Tibial artery (tissue), 4 donors: ENCODE measurements at regions not wholly inside any gene's neighbourhood (a gene's known extent, or its start where the extent isn't known, plus 50 kb on each side); places are given as distances from the start of the nearest gene placed in this dataset.

Experiments
- DNase-seq, 2 donors: peaks; one replicate each; pipeline ENCODE4 v3.0.0-alpha.2; 2019
- H3K27ac ChIP-seq, 2 donors: fragments of 200-600 bp; sonication (generic) in 1 of 2; 1 replicate in 1 of 2; 2 replicates in 1 of 2; pipeline ENCODE4 v1.5.1; 2018 to 2019; ENCODE audit warnings: mild to moderate bottlenecking in 1 of 2
- H3K27me3 ChIP-seq, 2 donors: fragments of 200-600 bp; sonication (generic) in 1 of 2; one replicate each; pipeline versions ENCODE4 v1.5.1 to v1.6.0; 2016 to 2019
- H3K36me3 ChIP-seq, 3 donors: fragments of 200-600 bp; sonication (generic) in 2 of 3; one replicate each; pipeline ENCODE4 v1.5.1; 2016 to 2019; ENCODE audit warnings: mild to moderate bottlenecking in 2 of 3
- H3K4me1 ChIP-seq, 4 donors: fragments of 200-600 bp; sonication (generic) in 2 of 4; 1 replicate in 3 of 4; 2 replicates in 1 of 4; pipeline ENCODE4 v1.5.1; 2016 to 2019
- H3K4me3 ChIP-seq, 2 donors: fragments of 200-600 bp; sonication (generic) in 1 of 2; 1 replicate in 1 of 2; 2 replicates in 1 of 2; pipeline ENCODE4 v1.5.1; 2018 to 2019; ENCODE audit warnings: mild to moderate bottlenecking in 2 of 2
- H3K9me3 ChIP-seq, 3 donors: fragments of 200-600 bp; sonication (generic) in 1 of 3; one replicate each; pipeline ENCODE4 v1.5.1; 2016 to 2019
- CTCF ChIP-seq, 2 experiments: fragments of 200-600 bp in 1 of 2; fragments of 450-650 bp in 1 of 2; IDR thresholded peaks; one replicate each; pipeline ENCODE4 v1.5.1; 2017 to 2019; ENCODE audit warnings: antibody characterized with exemption in 2 of 2, mild to moderate bottlenecking in 1 of 2, moderate library complexity in 1 of 2
- intact Hi-C: fragments of 100-400 bp; cut with DNase I; formaldehyde crosslinking; loops from one replicate; pipeline ENCODE4 v1.15.0; 2023; ENCODE audit warnings: low total_unique reads

- Histone ChIP-seq H3K36me3 (no peaks in the 10 kb centered on the region), H3K27ac (no peak overlapping the region), H3K27me3 (no peaks in the 10 kb centered on the region), H3K4me1 (no peaks in the 10 kb centered on the region), H3K9me3 (no peaks in the 10 kb centered on the region), H3K4me3 (no peak overlapping the region)
- intact Hi-C loops, result no loop called here
- DNase-seq, result no peak
- no peak for TF ChIP-seq CTCF (IDR thresholded peaks at IDR 0.05)
Measured at GRCh38 chr2:190805126-190805525, 75.5 kb upstream of the GLS start.

- no peaks in the 10 kb centered on the region for H3K4me1 ChIP-seq
- no peak for DNase-seq
- H3K4me3 ChIP-seq, result no peak overlapping the region
- no peaks in the 10 kb centered on the region for H3K27me3 ChIP-seq
- H3K27ac ChIP-seq, result no peak overlapping the region
- no peak for TF ChIP-seq CTCF (IDR thresholded peaks at IDR 0.05)
- H3K36me3 ChIP-seq, result no peaks in the 10 kb centered on the region
- no peaks in the 10 kb centered on the region for H3K9me3 ChIP-seq
- intact Hi-C loops, result no loop called here
Measured at GRCh38 chr2:190805843-190806242, 74.8 kb upstream of the GLS start.

- Histone ChIP-seq H3K9me3 (no peaks in the 10 kb centered on the region), H3K4me1 (peaks cover 0 to 8% (median 3%) of the 10 kb centered on the region in 4 donors), H3K4me3 (no peak overlapping the region), H3K27me3 (no peaks in the 10 kb centered on the region), H3K36me3 (no peaks in the 10 kb centered on the region), H3K27ac (no peak overlapping the region)
- DNase-seq, result no peak
- TF ChIP-seq CTCF (IDR thresholded peaks at IDR 0.05), result no peak
- intact Hi-C loops, result no loop called here
Measured at GRCh38 chr2:190807886-190808285, 72.7 kb upstream of the GLS start.

GRCh38 chr2:190809139-190809764, 71.4 kb upstream of the GLS start:
- H3K36me3 ChIP-seq, result no peaks in the 10 kb centered on the region
- peaks cover 0 to 13% (median 5%) of the 10 kb centered on the region in 4 donors for H3K4me1 ChIP-seq
- no peak for TF ChIP-seq CTCF (IDR thresholded peaks at IDR 0.05)
- H3K4me3 ChIP-seq, result no peak overlapping the region
- H3K27ac ChIP-seq, result no peak overlapping the region
- no peak for DNase-seq
- H3K9me3 ChIP-seq, result no peaks in the 10 kb centered on the region
- no peaks in the 10 kb centered on the region for H3K27me3 ChIP-seq
- intact Hi-C loops, result no loop called here

- TF ChIP-seq CTCF (IDR thresholded peaks at IDR 0.05), result no peak
- Histone ChIP-seq H3K27me3 (no peaks in the 10 kb centered on the region), H3K27ac (no peak overlapping the region), H3K4me3 (no peak overlapping the region), H3K9me3 (no peaks in the 10 kb centered on the region), H3K4me1 (peaks cover 0 to 13% (median 5%) of the 10 kb centered on the region in 4 donors), H3K36me3 (no peaks in the 10 kb centered on the region)
- intact Hi-C loops, result no loop called here
- no peak for DNase-seq
Measured at GRCh38 chr2:190809876-190810525, 70.6 kb upstream of the GLS start.
